Caki2 (cell line): ENCODE measurements at regions not wholly inside any gene's neighbourhood (a gene's known extent, or its start where the extent isn't known, plus 50 kb on each side); places are given as distances from the start of the nearest gene placed in this dataset.

ENCODE experiments used
- DNase-seq: peaks from one replicate; pipeline ENCODE4 v3.0.0-alpha.2; 2015; ENCODE audit warnings: low read depth
- in situ Hi-C: cut with HindIII; loops from 2 replicates; pipeline ENCODE4 v1.10.0; 2016; ENCODE audit warnings: low sequenced_read_pairs, low pct_unique_long_range_greater_than_20kb, mixed read lengths

GRCh38 chr15:101556273-101556672 lies 66.8 kb upstream of the PCSK6 start:
- DNase-seq = no peak
- in situ Hi-C loops = no loop called here

- in situ Hi-C loops = no loop called here
- DNase-seq = no peak
These were observed 64.8 kb upstream of the PCSK6 start for GRCh38 chr15:101554115-101554915.

- in situ Hi-C loops = no loop called here
- DNase-seq = no peak
These were observed 62.4 kb upstream of the PCSK6 start for GRCh38 chr15:101551696-101552591.

DNA sequence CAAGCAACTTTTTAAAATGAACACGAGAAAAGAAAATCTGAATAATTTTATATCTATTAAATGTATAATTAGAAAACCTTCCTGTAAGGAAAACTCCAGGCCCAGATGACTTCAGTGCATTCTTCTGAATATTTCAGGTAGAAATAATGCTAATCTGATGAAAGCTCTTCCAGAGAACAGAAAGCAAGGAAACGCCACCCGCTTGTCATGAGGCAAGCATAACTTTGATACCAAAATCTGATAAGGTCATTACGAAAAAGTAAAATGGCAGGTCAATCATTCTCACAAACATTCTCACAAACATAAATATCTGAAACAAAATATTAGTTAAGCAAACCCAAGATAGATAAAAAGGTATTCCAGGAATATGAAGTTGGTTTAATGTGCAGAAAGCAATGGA lies 60.6 kb upstream of the PCSK6 start:
- in situ Hi-C loops = no loop called here

GRCh38 chr15:101549647-101550046 lies 60.1 kb upstream of the PCSK6 start:
- no peak for DNase-seq

More for the DNA sequence above, 60.6 kb upstream of the PCSK6 start:
- DNase-seq = no peak

GRCh38 chr15:101547737-101548136 lies 58.2 kb upstream of the PCSK6 start:
- DNase-seq = no peak

More at GRCh38 chr15:101549647-101550046, 60.1 kb upstream of the PCSK6 start:
- in situ Hi-C loops = no loop called here

GRCh38 chr15:101545548-101546505 lies 56.3 kb upstream of the PCSK6 start:
- no peak for DNase-seq
- in situ Hi-C loops = no loop called here

More at GRCh38 chr15:101547737-101548136, 58.2 kb upstream of the PCSK6 start:
- in situ Hi-C loops = no loop called here

DNA sequence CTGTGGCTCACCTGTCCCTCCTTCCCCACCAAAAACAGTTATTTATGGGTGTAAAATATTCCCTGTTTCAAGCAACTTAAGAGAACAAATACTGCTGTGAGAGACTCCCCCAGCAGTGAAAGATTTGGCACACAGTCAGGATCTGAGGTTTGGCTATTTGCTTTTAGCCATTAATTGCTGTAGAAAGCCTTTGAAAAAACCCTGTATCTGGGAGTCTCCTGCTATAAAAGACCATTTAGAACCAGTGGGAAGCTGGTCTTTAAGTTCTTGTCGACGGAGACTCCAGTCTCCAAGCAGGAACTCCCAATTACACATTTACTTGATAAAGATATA lies 55.1 kb upstream of the PCSK6 start:
- in situ Hi-C loops = no loop called here

GRCh38 chr15:101543926-101544612 lies 54.6 kb upstream of the PCSK6 start:
- DNase-seq = no peak
- in situ Hi-C loops = no loop called here

More for the DNA sequence above, 55.1 kb upstream of the PCSK6 start:
- no peak for DNase-seq

GRCh38 chr15:101543431-101543830 lies 53.9 kb upstream of the PCSK6 start:
- no peak for DNase-seq
- in situ Hi-C loops = no loop called here

GRCh38 chr15:101543026-101543390 lies 53.5 kb upstream of the PCSK6 start:
- in situ Hi-C loops = no loop called here

DNA sequence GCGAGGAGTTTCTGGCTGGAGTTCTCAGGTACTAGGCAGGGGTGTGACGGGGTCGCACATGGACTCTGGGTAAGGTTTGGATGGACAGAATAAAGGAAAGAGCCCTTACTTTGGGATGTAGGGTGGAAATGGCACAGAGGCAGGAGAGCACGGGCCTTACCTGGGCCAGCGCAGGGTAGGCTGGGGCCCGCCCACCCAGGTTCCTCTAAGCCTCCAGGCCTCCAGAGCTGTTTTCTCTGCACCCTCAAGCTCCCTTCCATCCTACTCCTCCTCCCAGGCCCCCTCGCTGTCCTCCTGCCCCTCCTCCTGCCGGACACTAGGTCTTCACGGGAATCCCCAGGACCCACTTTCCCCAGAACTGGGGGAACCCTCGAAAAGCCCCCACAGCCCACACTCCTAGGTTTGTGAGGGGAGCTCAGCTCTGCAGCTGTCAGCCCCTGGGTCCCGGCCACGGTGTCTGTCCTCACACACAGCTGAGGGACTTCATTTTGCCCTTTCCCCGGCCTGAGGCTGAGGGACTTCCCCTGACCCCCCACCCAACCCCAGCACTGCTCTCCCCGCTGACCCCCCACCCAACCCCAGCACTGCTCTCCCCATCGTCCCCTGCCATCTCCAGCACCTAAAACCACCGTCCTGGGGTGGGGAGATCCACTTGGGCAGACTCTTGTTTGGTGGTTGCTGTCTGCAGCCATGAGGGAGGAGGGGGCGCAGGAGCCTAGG lies 53.0 kb upstream of the PCSK6 start:
- in situ Hi-C loops = no loop called here
- no peak for DNase-seq

More at GRCh38 chr15:101543026-101543390, 53.5 kb upstream of the PCSK6 start:
- no peak for DNase-seq

DNA sequence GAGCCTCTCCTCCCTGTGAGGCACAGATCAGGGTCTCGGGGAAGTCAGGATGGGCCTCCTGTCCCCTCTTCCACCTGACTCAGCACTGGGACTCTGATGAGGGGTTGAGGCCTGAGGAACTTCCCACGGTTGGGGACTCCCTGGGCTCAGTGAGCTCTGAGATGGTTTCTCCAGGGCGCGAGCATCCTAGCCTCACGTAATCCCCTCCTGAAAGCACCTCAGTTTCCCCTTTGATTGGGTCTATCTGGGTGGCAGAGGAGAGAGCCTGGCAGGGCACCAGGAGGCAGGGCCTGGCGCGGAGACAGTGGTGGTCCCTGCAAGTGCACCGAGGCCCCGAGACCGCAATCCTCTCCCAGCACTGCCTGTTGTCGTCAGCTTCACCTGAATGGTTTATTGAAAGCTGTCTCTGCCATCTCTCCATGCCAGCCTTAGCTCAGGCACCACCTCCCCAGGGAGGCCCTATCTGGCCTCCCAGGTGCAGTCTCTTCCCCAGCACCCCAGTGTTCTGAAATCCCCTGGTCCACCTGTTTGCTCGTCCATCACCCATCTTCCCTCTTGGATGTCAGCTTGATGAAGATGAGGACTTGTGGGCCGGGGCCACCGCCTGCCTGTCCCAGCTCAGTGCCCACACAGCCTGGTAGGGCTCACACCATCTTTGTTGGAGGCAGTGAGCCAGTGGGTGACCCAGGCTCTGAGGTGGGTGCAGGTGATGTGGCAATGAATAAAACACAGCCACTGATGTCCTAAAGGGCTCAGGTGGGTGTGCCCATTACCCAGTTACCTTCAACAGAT lies 52.2 kb upstream of the PCSK6 start:
- DNase-seq = no peak
- in situ Hi-C loops = no loop called here

DNA sequence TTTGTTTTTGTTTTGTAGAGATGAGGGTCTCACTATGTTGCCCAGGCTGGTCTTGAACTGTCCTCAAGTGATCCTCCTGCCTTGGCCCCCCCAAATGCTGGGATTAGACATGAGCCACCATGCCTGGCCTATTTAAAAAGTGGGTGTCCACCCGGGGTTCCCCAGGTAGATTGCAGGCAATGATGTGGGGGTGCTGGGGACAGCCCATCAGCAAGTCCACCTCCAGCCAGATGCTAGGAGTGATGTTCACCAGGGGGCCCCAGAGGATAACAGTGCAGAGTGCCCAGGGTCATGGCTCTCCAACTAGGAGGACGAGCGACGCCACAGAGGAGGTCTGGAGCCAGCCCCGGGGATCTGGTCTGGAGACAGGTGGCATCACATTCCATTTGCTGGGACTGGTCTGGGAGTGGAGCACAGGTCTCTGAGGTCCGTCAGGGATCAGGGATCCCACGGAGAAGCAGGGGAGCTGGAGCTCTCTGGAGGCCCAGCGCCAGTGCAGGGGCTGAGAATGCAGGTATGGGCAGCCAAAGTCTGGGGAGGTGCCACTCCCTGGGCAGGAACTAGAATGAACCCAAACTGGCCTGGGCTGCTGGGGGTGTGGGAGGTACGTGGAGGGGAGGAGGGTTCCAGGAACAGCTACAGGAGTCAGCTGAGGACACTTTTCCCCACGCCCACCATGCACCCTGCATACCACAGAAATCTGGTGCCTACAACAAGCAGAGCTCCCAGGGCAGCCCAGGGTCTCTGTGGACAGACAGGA lies 51.2 kb upstream of the PCSK6 start:
- no peak for DNase-seq
- in situ Hi-C loops = no loop called here

GRCh38 chr15:101539930-101540329 lies 50.4 kb upstream of the PCSK6 start:
- in situ Hi-C loops = no loop called here
- DNase-seq = no peak

GRCh38 chr15:101539492-101539891 lies 50.0 kb upstream of the PCSK6 start:
- DNase-seq = no peak
- in situ Hi-C loops = no loop called here
